ENCODE measurements at regions not wholly inside any gene's neighbourhood (a gene's known extent, or its start where the extent isn't known, plus 50 kb on each side); places are given as distances from the start of the nearest gene placed in this dataset.
A peak's percentile ranks its signal among the peaks of the same experiment; 100 is the strongest.
"Not testable (repeated sequence)": the region's sequence is repeated elsewhere in the genome, so short reads cannot be mapped to it uniquely, and the experiment has no call there.

DNA sequence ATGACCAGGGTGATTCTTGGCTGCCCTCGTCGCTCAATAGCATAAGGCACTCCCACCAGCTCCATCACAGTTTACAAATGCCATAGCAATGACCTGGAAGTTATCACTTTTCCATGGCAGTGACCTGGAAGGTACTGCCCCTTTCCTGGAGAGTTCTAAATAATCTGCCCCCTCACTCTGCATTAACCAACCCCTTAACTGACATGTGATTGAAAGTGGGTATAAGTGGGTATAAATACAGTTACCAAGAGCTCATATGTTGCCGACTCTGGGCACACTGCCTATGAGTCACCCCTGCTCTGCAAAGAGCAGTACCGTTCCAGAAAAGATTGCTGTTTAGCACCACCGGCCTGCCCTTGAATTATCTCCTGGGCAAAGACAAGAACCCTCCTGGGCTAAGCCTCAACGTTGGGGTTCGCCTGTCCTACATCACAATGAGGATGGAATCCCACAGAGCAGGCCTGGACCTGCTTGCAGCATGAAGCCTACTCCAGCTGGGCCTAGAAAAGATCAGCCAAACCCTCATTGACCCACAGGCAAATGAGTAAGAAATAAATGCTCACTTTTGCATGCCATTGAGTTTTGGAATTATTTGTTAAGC lies 95.2 kb upstream of the SEC14L1 start:
- no peak for DNase-seq
- Mint-ChIP-seq H3K27ac (ENCODE audit: unreplicated experiment) (no peak overlapping the region), H3K4me3 (ENCODE audit: unreplicated experiment) (no peak overlapping the region), H3K36me3 (ENCODE audit: unreplicated experiment) (no peaks in the 10 kb centered on the region), H3K9me3 (ENCODE audit: unreplicated experiment) (peaks cover 2% of the 10 kb centered on the region), H3K27me3 (ENCODE audit: unreplicated experiment) (no peaks in the 10 kb centered on the region), H3K4me1 (ENCODE audit: low read depth, unreplicated experiment) (peaks cover 26% of the 10 kb centered on the region)
- TF ChIP-seq, protein P1, sequence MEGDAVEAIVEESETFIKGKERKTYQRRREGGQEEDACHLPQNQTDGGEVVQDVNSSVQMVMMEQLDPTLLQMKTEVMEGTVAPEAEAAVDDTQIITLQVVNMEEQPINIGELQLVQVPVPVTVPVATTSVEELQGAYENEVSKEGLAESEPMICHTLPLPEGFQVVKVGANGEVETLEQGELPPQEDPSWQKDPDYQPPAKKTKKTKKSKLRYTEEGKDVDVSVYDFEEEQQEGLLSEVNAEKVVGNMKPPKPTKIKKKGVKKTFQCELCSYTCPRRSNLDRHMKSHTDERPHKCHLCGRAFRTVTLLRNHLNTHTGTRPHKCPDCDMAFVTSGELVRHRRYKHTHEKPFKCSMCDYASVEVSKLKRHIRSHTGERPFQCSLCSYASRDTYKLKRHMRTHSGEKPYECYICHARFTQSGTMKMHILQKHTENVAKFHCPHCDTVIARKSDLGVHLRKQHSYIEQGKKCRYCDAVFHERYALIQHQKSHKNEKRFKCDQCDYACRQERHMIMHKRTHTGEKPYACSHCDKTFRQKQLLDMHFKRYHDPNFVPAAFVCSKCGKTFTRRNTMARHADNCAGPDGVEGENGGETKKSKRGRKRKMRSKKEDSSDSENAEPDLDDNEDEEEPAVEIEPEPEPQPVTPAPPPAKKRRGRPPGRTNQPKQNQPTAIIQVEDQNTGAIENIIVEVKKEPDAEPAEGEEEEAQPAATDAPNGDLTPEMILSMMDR (IDR thresholded peaks at IDR 0.05; ENCODE audit: partially characterized antibody, unreplicated experiment), result no peak

DNA sequence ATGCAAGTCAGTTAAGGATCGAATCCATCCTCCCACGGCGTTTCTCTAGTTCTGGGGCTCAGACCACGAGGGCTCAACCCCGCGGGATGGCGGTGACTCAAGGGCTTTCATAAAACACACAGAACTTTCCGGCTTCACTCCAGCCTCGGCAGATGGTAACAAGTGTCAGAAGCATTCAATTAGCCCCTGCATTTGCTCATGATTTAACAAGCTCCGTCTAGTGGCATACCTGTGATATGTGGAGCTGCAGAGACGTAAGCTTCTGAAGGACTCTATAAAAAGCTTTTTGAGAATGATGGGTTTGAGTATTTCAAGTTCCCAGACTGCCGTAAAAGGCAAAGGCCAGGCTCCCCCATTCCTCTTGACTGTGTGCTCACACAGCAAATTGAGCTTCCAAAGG lies 91.3 kb upstream of the SEC14L1 start:
- no peak for DNase-seq
- no peak overlapping the region for H3K27ac Mint-ChIP-seq (ENCODE audit: unreplicated experiment)
- H3K4me1 Mint-ChIP-seq (ENCODE audit: low read depth, unreplicated experiment), result peaks cover 11% of the 10 kb centered on the region
- TF ChIP-seq, protein P1 (IDR thresholded peaks at IDR 0.05; ENCODE audit: partially characterized antibody, unreplicated experiment), result no peak
- peaks cover 2% of the 10 kb centered on the region for H3K9me3 Mint-ChIP-seq (ENCODE audit: unreplicated experiment)
- no peaks in the 10 kb centered on the region for H3K27me3 Mint-ChIP-seq (ENCODE audit: unreplicated experiment)
- H3K36me3 Mint-ChIP-seq (ENCODE audit: unreplicated experiment), result no peaks in the 10 kb centered on the region
- peak overlapping the region; percentile 46 for H3K4me3 Mint-ChIP-seq (ENCODE audit: unreplicated experiment)

DNA sequence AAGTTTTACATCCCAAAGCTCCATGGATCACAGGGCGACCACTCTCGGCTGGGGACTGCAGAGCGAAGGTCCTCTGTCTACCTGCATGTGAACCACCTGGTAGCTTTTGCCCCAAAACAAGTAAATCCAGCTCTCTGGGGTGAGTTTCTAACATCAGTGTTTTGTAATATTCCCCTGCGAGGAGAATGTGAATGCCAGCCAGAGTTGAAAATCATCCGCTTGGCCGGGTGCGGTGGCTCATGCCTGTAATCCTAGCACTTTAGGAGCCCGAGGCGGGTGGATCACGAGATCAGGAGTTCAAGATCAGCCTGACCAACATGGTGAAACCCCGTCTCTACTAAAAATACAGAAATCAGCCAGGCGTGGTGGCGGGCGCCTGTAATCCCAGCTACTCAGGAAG lies 89.9 kb upstream of the SEC14L1 start:
- not testable (repeated sequence) for H3K36me3 Mint-ChIP-seq (ENCODE audit: unreplicated experiment); H3K9me3 Mint-ChIP-seq (ENCODE audit: unreplicated experiment)

DNA sequence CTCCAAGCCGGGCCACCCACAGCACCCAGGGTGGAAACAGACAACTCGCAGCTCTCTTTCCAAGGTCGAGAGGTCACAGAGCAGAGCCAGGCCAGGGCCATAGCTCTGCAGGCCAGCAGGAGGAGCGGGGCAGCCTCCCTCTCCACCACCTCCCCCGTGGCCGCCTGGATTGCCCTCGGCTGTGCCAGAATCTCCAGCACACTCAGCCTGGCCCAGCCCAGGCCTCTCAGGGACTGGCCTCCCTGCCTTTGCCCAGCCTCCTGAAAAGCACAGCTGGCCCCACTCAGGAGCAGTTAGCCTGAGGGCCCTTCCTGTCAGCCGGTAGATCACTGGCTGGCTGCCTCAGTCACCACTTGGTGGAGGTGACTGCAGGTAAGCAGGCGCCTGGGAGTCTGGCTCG lies 85.8 kb upstream of the SEC14L1 start:
- H3K27me3 Mint-ChIP-seq (ENCODE audit: unreplicated experiment), result no peaks in the 10 kb centered on the region
- no peak overlapping the region for H3K27ac Mint-ChIP-seq (ENCODE audit: unreplicated experiment)
- H3K9me3 Mint-ChIP-seq (ENCODE audit: unreplicated experiment), result peaks cover 4% of the 10 kb centered on the region
- TF ChIP-seq, protein P1 (IDR thresholded peaks at IDR 0.05; ENCODE audit: partially characterized antibody, unreplicated experiment), result no peak
- no peaks in the 10 kb centered on the region for H3K36me3 Mint-ChIP-seq (ENCODE audit: unreplicated experiment)
- H3K4me3 Mint-ChIP-seq (ENCODE audit: unreplicated experiment), result no peak overlapping the region
- peak; percentile 41 for DNase-seq
- H3K4me1 Mint-ChIP-seq (ENCODE audit: low read depth, unreplicated experiment), result peaks cover 11% of the 10 kb centered on the region

More for the DNA sequence above, 89.9 kb upstream of the SEC14L1 start:
- H3K27ac Mint-ChIP-seq (ENCODE audit: unreplicated experiment); DNase-seq; H3K27me3 Mint-ChIP-seq (ENCODE audit: unreplicated experiment); H3K4me3 Mint-ChIP-seq (ENCODE audit: unreplicated experiment): not testable (repeated sequence)
- H3K4me1 Mint-ChIP-seq (ENCODE audit: low read depth, unreplicated experiment), result peaks cover 17% of the 10 kb centered on the region

DNA sequence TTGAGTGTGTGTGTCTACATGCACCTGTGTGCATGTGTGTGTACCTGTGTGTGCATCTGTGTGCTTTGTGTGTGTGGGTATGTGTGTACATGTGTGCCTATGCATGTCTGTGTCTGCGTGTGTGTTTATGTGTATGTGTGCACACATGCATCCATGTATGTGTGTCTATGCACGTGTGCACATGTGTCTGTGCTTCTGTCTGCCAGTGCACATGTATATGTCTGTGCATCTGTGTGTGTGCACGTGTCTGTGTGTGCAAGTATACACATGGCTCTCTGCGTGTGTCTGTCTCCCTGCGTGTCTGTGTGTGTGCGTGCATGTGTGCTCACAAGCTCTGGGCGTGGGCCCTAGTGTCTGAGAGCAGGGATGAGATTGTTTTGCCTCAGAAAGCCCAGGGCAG lies 85.3 kb upstream of the SEC14L1 start:
- Mint-ChIP-seq H3K4me1 (ENCODE audit: low read depth, unreplicated experiment) (peaks cover 8% of the 10 kb centered on the region), H3K27ac (ENCODE audit: unreplicated experiment) (peak overlapping the region; percentile 10), H3K36me3 (ENCODE audit: unreplicated experiment) (no peaks in the 10 kb centered on the region), H3K27me3 (ENCODE audit: unreplicated experiment) (peaks cover 1% of the 10 kb centered on the region), H3K9me3 (ENCODE audit: unreplicated experiment) (peaks cover 4% of the 10 kb centered on the region), H3K4me3 (ENCODE audit: unreplicated experiment) (no peak overlapping the region)
- TF ChIP-seq, protein P1 (IDR thresholded peaks at IDR 0.05; ENCODE audit: partially characterized antibody, unreplicated experiment), result no peak
- DNase-seq, result no peak
